PC-9 (cell line): ENCODE measurements at regions not wholly inside any gene's neighbourhood (a gene's known extent, or its start where the extent isn't known, plus 50 kb on each side); places are given as distances from the start of the nearest gene placed in this dataset.

ENCODE experiments used
- BruUV-seq: library from RNA; stranded (reverse); fragments of 400-500 nt; replicated peaks from 2 replicates; lab custom pipeline; 2021; lab: Mats Ljungman, UMichigan
- CTCF ChIA-PET: fragments of 300-600 bp; sonication (Branson Sonifier 250); formaldehyde crosslinking; loops from one replicate; lab custom pipeline; 2022; ENCODE audit warnings: antibody characterized with exemption; lab: Charles Lee
- POLR2A ChIA-PET: fragments of 300-600 bp; sonication (Branson Sonifier 250); formaldehyde crosslinking; loops from one replicate; lab custom pipeline; 2022; ENCODE audit warnings: antibody characterized with exemption; ENCODE audit not compliant: unreplicated experiment; lab: Charles Lee
- DNase-seq, 2 experiments: peaks; one replicate each; pipeline versions ENCODE4 v3.0.0 to v3.0.0-alpha.2; 2015 to 2022; ENCODE audit warnings: mixed read lengths in 1 of 2
- H2AFZ ChIP-seq: fragments of 200-600 bp; sonication (generic); 2 replicates; pipeline ENCODE4 v1.8.1; 2017; ENCODE audit warnings: antibody characterized with exemption
- H3F3A ChIP-seq: fragments of 200-600 bp; sonication (generic); 2 replicates; pipeline ENCODE4 v1.8.1; 2017; ENCODE audit warnings: antibody characterized with exemption, mild to moderate bottlenecking, low read depth; ENCODE audit not compliant: insufficient read depth
- H3K27ac ChIP-seq: fragments of 200-600 bp; sonication (generic); 2 replicates; pipeline ENCODE4 v1.6.1; 2016; ENCODE audit warnings: mixed run types
- H3K27me3 ChIP-seq: fragments of 200-600 bp; sonication (generic); 2 replicates; pipeline ENCODE4 v1.6.1; 2016; ENCODE audit warnings: low read depth, mixed run types; ENCODE audit not compliant: insufficient read depth
- H3K36me3 ChIP-seq: fragments of 200-600 bp; sonication (generic); 2 replicates; pipeline ENCODE4 v1.6.1; 2016; ENCODE audit warnings: low read depth, mixed run types
- H3K4me1 ChIP-seq: fragments of 200-600 bp; sonication (generic); replicated peaks from 2 replicates; pipeline ENCODE4 v1.6.1; 2016; ENCODE audit warnings: mixed run types; ENCODE audit not compliant: insufficient read depth
- H3K4me2 ChIP-seq: fragments of 200-600 bp; sonication (generic); 2 replicates; pipeline ENCODE4 v1.6.1; 2017; ENCODE audit warnings: mixed run types
- H3K4me3 ChIP-seq: fragments of 200-600 bp; sonication (generic); 2 replicates; pipeline ENCODE4 v1.6.1; 2016; ENCODE audit warnings: mixed run types
- H3K79me2 ChIP-seq: fragments of 200-600 bp; sonication (generic); 2 replicates; pipeline ENCODE4 v1.6.1; 2017; ENCODE audit warnings: low read depth, mixed run types
- H3K9me2 ChIP-seq: fragments of 200-600 bp; sonication (generic); 2 replicates; pipeline ENCODE4 v1.8.1; 2017; ENCODE audit warnings: mild to moderate bottlenecking; ENCODE audit not compliant: insufficient read depth
- H3K9me3 ChIP-seq: fragments of 200-600 bp; sonication (generic); 2 replicates; pipeline ENCODE4 v1.8.1; 2016; ENCODE audit warnings: low read depth; ENCODE audit not compliant: insufficient read depth
- H4K20me1 ChIP-seq: fragments of 200-600 bp; sonication (generic); 2 replicates; pipeline ENCODE4 v1.8.1; 2017; ENCODE audit not compliant: insufficient read depth
- EZH2 ChIP-seq: fragments of 200-600 bp; sonication (generic); IDR thresholded peaks from 2 replicates; pipeline ENCODE4 v1.8.0; 2017; ENCODE audit warnings: antibody characterized with exemption, low read depth
- intact Hi-C: fragments of 100-400 bp; cut with micrococcal nuclease; formaldehyde crosslinking; loops from one replicate; pipeline ENCODE4 v1.10.0; 2022; ENCODE audit not compliant: unreplicated experiment
- TF ChIP-seq, protein P1 (sequence below): fragments of 200-600 bp; sonication (generic); conservative IDR thresholded peaks from 2 replicates; pipeline ENCODE4 v1.6.1; 2017; ENCODE audit warnings: mixed run types, antibody characterized with exemption, mild to moderate bottlenecking, moderate library complexity

- H3K9me2 ChIP-seq, result no peaks in the 10 kb centered on the region
- H2AFZ ChIP-seq, result no peak overlapping the region
- no peaks in the 10 kb centered on the region for H3K36me3 ChIP-seq
Observed at GRCh38 chr21:30104241-30104640, 62.4 kb downstream of the CLDN17 start.

GRCh38 chr21:30102871-30103270 is 63.7 kb downstream of the CLDN17 start:
- no peaks in the 10 kb centered on the region for H3K4me1 ChIP-seq
- no TSS peak for BruUV-seq
- H3K9me2 ChIP-seq, result no peaks in the 10 kb centered on the region
- H3K36me3 ChIP-seq, result no peaks in the 10 kb centered on the region
- no peak overlapping the region for H3K4me2 ChIP-seq
- no peaks in the 10 kb centered on the region for H3K9me3 ChIP-seq
- TF ChIP-seq EZH2, result no peak
- TF ChIP-seq, protein P1, sequence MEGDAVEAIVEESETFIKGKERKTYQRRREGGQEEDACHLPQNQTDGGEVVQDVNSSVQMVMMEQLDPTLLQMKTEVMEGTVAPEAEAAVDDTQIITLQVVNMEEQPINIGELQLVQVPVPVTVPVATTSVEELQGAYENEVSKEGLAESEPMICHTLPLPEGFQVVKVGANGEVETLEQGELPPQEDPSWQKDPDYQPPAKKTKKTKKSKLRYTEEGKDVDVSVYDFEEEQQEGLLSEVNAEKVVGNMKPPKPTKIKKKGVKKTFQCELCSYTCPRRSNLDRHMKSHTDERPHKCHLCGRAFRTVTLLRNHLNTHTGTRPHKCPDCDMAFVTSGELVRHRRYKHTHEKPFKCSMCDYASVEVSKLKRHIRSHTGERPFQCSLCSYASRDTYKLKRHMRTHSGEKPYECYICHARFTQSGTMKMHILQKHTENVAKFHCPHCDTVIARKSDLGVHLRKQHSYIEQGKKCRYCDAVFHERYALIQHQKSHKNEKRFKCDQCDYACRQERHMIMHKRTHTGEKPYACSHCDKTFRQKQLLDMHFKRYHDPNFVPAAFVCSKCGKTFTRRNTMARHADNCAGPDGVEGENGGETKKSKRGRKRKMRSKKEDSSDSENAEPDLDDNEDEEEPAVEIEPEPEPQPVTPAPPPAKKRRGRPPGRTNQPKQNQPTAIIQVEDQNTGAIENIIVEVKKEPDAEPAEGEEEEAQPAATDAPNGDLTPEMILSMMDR, result no peak
- DNase-seq, result no peak
- no peaks in the 10 kb centered on the region for H3F3A ChIP-seq
- no peaks in the 10 kb centered on the region for H4K20me1 ChIP-seq
- no peak overlapping the region for H3K4me3 ChIP-seq
- H3K27ac ChIP-seq, result no peak overlapping the region
- no peaks in the 10 kb centered on the region for H3K79me2 ChIP-seq
- H3K27me3 ChIP-seq, result no peaks in the 10 kb centered on the region
- intact Hi-C loops, result no loop called here
- ChIA-PET CTCF (no interaction called here), POLR2A (no interaction called here)
- no peak overlapping the region for H2AFZ ChIP-seq

More at GRCh38 chr21:30104241-30104640, 62.4 kb downstream of the CLDN17 start:
- Histone ChIP-seq H3F3A (no peaks in the 10 kb centered on the region), H3K4me2 (no peak overlapping the region), H3K9me3 (no peaks in the 10 kb centered on the region), H3K79me2 (no peaks in the 10 kb centered on the region), H3K4me1 (no peaks in the 10 kb centered on the region), H3K4me3 (no peak overlapping the region), H3K27me3 (no peaks in the 10 kb centered on the region), H4K20me1 (no peaks in the 10 kb centered on the region), H3K27ac (no peak overlapping the region)
- ChIA-PET CTCF (no interaction called here), POLR2A (no interaction called here)
- intact Hi-C loops, result no loop called here
- no peak for DNase-seq
- BruUV-seq, result no TSS peak
- TF ChIP-seq, protein P1, result no peak
- no peak for TF ChIP-seq EZH2

- Histone ChIP-seq H3F3A (no peaks in the 10 kb centered on the region), H3K9me3 (no peaks in the 10 kb centered on the region), H3K27me3 (no peaks in the 10 kb centered on the region), H3K27ac (no peak overlapping the region), H3K79me2 (no peaks in the 10 kb centered on the region), H3K9me2 (no peaks in the 10 kb centered on the region), H2AFZ (no peak overlapping the region), H3K36me3 (no peaks in the 10 kb centered on the region), H4K20me1 (no peaks in the 10 kb centered on the region), H3K4me1 (no peaks in the 10 kb centered on the region), H3K4me2 (no peak overlapping the region), H3K4me3 (no peak overlapping the region)
- ChIA-PET POLR2A (no interaction called here), CTCF (no interaction called here)
- DNase-seq, result no peak
- no TSS peak for BruUV-seq
- no peak for TF ChIP-seq EZH2
- TF ChIP-seq, protein P1, result no peak
- intact Hi-C loops, result no loop called here
Observed at GRCh38 chr21:30101967-30102366, 64.6 kb downstream of the CLDN17 start.
